ENCODE measurements at regions not wholly inside any gene's neighbourhood (a gene's known extent, or its start where the extent isn't known, plus 50 kb on each side); places are given as distances from the start of the nearest gene placed in this dataset.
"Not testable (repeated sequence)": the region's sequence is repeated elsewhere in the genome, so short reads cannot be mapped to it uniquely, and the experiment has no call there.

DNA sequence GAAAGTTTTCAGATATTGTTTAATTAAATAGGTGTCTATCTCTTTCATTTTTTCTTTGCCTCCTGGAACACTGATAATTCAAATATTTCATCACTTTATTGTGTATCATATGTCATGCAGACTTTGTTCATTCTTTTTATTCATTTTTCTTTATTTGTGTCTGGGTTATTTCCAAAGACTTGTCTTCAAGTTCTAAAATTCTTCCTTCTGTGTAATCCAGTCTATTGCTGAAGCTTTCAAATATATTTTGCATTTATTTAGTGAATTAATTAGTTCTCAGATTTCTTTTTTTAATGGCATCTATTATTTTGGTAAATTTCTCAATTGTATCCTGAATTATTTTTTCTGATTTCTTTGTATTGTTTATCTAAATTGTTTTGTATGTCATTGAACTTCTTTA lies 70.1 kb downstream of the ZNF330 start:
- no peak for DNase-seq (ENCODE audit: low read depth in 3 of 3)

DNA sequence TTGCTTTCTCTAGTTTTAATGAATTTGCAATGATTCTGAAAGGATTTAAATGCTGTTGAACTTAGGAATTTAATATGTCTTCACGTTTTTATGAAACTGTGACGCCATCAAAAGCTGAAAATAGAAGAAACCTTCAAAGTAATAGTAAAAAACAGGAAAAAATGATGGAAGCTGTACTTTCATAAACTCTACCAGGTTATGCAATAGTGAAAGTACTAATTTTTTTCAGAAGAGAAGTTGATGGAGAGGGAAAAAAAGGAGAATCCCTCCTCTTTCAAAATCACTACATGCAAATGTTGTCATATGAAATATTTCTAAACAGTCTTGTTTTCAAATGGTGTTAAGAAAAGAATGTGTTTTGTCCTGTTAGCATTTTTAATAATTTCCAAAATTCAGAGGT lies 73.6 kb downstream of the ZNF330 start:
- DNase-seq (ENCODE audit: low read depth in 3 of 3), result no peak

DNA sequence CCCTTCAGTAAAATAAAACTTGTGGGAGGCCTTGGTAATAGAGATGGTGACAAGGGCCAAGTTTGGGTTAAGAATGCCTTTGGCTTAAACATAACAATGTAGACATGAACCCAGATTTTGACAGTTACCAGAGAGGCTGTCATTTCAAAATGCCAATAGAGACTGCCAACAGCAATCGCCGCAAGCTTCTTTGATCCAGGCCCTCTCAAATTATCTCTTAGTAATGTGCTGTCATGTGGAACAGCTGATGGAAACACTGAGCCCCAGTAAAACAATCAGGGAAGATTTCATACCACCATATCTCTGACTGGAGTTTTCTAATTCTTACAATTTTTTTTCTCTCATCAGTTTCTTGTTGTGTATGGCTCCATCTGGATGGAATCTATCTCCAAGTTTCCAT lies 80.5 kb downstream of the ZNF330 start:
- no peak for DNase-seq (ENCODE audit: low read depth in 3 of 3)

DNA sequence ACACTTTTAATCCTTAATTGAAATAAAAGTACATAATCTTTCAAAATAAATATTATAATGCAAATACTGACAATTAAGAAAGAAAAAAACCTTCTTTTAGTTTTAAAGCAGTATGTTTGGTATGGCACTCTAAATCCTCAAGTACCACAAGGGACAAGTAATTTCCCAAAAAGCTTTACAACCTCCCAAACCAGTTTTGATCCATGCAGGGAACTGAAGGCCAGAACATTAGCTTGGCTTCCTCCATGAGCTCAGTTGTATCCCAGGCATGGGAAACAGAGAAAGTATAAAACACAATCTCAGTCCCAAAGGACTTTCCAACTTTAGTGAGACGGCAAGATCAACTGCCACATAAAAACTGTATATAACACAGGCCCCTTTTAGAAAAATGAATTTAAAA lies 82.2 kb downstream of the ZNF330 start:
- no peak for DNase-seq (ENCODE audit: low read depth in 3 of 3)

DNA sequence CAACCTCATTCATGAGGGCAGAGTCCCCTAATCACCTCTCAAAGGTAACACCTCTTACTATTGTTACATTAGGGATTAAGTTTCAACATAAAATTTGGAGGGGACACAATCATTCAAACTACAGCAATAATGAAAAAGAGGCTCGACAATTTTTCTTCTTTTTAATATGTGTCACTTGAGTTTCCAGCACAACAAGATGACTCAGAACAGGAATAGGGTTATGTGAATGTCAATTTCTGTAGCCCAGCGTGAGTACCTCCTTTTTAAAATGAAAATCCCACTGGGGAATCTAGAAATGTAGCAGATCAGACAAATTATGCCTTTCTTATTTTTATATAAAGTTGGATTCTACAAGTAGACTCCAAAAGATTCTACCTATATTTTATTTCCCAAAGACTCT lies 83.7 kb downstream of the ZNF330 start:
- DNase-seq (ENCODE audit: low read depth in 3 of 3), result no peak

DNA sequence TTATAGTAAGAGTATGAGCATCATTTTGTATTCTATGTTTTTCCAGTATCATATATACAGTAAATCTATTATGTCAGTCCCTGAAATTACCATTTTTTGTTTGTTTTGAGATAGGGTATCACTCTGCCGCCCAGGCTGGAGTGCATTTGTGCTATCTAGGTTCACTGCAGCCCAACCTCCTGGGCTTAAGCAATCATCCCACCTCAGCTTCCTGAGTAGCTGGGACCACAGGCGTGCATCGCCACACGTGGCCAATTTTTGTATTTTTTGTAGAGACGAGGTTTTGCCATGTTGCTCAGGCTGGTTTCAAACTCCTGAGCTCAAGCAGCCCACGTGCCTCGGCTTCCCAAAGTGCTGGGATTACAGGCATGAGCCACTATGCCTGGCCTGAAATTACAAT lies 85.6 kb downstream of the ZNF330 start:
- no peak for DNase-seq (ENCODE audit: low read depth in 3 of 3)

DNA sequence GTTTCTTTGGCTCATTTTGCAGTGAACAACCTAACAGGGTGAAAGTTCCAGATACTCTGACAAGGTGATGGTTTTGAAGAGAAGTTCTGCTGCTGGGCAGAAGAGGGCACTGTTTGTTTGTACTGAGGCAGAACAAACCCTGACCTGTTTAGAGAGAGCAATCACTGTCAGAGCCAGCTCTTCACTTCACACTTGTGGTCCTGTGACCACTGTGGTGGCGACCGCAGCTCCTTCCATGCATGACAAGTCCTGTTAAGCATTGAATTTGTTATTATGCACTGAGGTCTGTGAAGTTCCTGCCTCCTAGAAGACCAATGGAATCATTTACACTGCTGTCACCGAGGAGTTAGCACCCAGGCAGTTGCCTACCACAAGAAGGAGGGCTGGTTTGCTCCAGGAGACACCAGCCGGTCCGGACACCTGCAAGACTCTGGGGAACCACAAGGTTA lies 86.6 kb downstream of the ZNF330 start:
- peak in 2 of 3 experiments; percentile 5 to 8 for DNase-seq (ENCODE audit: low read depth in 3 of 3)

DNA sequence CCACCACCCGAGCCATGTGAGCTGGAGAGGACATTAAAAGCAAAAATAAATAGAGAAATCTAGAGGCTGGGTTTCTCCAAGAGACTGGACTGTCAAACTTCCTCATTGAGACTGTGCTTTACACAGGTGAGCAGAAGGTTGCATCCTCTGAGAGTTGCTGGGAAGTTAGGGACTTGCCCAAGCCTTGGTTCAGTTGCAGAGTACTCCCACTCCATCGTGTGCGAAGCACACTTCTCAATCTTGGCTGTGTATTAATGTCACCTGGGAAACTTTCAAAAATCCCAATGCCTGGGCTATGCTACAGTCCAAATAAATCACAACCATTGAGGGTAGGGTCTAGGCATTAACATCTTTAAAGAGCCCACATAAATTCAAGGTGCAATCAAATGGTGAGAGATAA lies 89.2 kb downstream of the ZNF330 start:
- DNase-seq (ENCODE audit: low read depth in 3 of 3), result no peak

DNA sequence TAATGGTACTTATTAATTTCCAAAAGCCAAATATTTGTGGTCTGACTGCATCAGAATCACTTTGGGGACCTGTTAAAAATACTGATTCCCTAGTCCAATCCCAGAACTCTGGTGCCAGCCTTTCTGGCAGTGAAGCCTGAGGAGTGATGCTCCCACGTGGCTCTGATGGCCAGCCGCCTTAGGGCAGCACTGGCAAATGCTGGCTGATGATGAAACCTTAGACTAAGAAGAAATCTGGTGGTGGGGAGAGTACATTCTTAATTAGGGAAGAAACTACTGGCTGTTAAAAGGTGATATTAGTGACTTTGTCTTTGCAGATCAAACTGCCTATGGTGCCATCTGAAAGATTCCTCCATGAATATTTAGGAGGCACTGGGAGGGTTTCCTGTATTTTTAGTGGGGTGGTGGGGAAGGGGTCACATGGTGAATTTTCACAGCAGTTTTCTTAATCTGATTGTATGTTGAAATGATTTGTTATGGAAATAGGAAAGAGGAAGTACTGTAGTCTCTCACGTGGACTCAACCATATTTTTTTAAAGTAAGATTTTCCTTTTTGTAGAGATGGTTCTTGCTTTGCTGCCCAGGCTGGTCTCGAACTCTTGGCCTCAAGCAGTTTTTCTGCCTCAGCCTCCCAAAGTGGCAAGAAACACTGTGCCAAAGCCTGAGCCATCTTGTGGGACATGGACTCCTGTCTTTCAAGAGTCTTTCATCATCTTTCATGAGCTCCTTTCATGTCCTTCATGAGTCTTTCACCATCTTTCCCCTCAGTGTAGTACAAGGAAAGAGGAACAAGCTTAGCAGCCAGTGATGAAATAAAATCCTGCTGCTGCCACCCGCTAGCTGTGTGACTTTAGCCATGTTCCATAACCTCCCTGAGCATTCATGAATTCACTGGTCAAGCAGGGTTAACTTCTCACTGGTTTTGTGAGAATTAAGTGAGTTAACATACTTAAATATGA lies 90.8 kb downstream of the ZNF330 start:
- DNase-seq (ENCODE audit: low read depth in 3 of 3), result no peak

DNA sequence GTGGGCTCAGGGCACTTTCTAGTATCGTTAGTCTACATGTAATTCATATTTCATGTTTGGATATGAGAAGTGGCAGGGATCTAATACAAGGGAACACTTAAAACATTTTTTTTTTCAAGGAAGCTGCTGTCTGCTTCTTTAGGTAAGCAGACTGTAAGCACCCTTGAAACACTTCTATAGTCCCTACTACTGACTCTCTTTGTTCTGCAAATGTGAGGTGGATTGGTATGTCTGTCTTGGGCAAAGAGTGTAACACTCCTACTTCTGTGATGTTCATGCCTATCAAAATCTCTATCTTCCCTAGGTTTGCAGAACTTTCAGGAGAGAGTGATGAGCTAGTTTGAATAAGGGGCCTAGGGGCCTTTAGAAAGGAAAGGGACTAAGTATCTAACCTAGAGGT lies 93.9 kb downstream of the ZNF330 start:
- no peak for DNase-seq (ENCODE audit: low read depth in 3 of 3)

DNA sequence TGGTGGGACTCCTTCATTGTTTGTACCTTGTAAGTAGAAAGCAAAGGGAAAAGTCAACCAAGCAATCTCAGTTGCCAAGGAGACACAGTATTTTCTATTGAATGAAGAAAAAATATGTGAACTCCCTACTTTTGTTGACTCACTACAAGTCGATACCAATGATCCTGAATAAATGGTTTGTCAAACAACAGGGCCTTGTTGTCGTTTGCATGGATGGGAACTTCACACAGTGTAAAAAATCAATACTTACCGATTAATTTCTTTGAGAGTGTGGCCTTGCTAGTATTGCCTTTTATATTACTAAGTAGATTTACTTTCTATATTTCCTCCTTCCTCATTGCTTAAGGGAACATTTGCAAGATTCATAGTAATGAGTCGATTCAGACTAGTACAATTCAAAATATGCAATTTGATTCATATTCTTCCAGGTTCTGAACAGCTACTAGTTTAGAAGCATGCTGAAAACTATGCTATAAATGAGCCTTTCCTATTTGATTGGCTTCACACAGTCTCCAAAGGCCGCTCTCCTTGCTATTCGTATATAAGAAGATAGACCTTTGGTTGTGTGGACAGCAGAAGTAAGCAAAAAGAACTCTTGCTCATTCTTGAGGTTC lies 108.0 kb downstream of the ZNF330 start:
- no peak for DNase-seq (ENCODE audit: low read depth in 3 of 3)

DNA sequence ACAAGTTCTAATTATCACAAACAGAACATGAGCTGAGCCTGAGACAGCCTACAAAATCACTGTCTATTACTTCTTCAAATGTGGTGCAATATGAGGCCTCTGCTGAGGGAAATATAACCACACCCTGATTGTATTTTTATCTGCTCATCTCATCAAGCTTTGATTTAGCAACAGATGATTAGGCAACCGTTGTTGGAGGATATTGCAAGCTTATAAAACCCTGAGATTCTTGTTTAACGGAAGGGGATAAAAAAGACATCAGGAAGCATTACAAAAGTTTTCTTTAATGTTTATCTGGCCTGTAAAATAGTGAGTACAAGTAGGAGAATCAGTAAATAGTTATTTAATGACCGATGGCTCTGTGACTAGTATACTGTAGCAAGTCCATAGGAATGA lies 108.5 kb downstream of the ZNF330 start:
- DNase-seq (ENCODE audit: low read depth in 3 of 3), result no peak

DNA sequence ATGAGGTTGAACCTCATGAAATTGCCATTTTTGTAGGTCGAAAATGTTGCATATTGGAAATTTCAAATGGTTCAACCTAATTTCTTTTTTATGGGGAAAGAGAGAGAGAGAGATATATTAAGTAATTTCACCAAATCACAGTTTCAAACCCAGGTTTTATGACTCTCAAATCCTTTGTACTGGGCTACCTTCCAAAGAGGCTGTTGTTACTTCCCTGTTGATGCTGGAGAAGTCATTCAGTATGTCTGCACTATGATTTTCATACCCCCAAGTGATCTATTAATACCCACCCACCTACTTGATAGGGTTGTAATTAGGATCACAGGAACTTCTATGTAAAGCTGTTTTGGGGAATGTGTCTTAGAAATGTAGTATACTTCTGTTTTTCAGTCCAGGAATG lies 109.9 kb downstream of the ZNF330 start:
- DNase-seq (ENCODE audit: low read depth in 3 of 3), result no peak

DNA sequence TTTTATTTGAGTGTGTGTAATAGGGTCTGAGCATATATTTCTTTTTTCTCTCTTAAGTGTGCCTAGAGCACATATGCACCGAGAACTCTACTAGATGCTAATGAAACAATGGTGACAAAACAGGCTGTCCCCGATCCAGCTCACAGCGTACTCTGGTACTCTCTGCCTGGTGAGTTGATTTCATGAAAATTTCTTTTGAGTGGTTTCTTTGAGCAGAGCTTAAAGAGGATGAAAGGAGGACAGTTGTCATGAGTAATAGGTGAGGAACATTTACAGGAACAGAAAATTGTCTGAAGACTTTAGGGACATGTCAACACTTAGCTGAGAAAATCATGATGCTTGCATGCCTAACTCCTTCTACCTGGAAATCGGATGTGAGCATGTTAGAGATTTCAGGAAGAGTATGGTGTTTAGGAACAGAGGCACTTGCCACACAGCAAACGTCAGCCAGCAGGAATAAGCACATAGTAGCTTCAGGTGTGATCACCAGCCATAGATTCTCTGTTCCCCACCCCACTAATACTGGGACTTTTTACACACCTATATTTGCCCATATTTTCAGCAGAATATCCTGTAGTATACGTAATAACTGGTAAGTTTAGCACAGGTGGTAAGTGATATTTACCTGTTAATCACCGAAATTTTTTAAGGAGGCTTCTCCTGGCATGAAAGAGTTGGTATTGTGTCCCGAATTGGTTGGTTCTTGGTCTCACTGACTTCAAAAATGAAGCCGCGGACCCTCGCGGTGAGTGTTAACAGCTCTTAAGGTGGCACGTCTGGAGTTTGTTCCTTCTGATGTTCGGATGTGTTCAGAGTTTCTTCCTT lies 111.1 kb downstream of the ZNF330 start:
- no peak for DNase-seq (ENCODE audit: low read depth in 3 of 3)

DNA sequence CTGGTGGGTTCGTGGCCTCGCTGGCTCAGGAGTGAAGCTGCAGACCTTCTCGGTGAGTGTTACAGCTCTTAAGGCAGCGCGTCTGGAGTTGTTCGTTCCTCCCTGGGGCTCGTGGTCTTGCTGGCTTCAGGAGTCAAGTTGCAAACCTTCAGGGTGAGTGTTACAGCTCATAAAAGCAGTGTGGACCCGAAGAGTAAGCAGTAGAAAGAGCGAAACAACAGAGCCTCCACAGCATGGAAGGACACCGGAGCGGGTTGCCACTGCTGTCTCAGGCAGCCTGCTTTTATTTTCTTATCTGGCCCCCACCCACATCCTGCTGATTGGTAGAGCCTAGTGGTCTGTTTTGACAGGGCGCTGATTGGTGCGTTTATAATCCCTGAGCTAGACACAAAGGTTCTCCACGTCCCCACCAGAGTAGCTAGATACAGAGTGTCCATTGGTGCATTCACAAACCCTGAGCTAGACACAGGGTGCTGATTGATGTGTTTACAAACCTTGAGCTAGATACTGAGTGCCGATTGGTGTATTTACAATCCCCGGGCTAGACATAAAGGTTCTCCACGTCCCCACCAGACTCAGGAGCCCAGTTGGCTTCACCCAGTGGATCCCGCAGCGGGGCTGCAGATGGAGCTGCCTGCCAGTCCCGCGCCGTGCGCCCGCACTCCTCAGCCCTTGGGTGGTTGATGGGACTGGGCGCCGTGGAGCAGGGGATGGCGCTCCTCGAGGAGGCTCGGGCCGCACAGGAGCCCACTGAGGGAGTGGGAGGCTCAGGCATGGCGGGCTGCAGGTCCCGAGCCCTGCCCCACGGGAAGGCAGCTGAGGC lies 111.9 kb downstream of the ZNF330 start:
- not testable (repeated sequence) for DNase-seq (ENCODE audit: low read depth in 3 of 3)

DNA sequence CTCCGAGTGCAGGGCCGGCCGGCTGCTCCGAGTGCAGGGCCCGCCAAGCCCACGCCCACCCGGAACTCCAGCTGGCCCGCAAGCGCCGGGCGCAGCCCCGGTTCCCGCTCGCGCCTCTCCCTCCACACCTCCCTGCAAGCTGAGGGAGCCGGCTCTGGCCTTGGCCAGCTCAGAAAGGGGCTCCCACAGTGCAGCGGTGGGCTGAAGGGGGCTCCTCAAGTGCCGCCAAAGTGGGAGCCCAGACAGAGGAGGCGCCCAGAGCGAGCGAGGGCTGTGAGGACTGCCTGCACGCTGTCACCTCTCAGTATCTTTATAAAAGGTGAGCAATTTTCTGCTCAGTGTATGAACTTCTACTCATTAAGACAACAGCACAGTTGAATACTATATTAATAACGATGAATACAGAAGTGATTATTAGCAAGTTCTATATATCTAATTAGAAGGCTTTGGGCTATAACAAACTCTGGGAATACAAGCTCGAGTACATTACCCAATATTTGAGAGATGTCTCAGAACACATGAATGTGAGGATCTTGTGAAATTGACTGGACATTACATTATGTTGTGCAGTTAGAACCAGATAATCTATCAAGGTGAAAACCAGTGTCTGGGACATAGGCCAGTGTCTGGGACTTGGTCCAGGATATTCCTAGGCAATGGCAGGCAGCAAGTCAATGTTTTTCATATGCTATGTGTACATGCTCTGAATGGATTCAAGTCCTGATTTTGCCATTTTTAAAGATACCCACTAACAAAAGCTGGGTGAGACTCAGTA lies 112.9 kb downstream of the ZNF330 start:
- not testable (repeated sequence) for DNase-seq (ENCODE audit: low read depth in 3 of 3)

DNA sequence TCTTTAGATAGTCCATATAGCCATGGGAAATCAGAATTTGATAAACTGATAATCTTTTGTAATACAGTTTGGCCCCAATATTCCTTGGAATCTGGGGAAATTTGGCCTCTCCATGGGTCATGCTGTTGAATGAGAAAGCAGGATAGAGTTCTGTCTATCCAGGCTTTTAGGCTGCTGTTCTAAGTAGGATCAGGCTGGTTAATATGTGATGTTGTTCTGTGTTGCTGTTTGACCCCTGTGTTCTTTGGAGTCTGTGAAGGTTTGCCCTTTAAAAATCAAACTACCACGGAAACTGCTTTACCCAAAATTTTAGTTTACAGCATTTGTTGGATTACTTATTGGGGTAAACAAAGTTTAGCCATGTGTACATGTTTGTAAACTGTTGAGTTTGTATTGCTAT lies 114.5 kb downstream of the ZNF330 start:
- DNase-seq (ENCODE audit: low read depth in 3 of 3), result no peak

DNA sequence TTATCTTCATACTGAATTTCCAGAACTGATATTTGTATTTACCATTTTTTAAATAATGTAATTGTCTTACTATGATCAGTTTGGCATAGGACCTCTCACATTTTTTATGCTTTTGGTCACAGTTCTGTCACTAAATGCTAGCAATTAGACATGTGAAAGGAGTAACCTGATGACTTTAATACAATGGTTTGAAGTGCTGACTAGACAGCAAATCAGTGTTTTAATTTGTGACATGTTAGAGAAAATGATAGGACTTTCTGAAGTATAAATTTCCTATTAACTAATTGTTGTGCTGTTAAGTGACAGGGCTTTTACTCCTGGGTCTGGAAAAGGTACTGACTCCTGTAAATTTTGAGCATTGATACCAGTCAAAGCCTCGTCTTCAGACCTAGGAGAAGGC lies 117.5 kb downstream of the ZNF330 start:
- no peak for DNase-seq (ENCODE audit: low read depth in 3 of 3)

DNA sequence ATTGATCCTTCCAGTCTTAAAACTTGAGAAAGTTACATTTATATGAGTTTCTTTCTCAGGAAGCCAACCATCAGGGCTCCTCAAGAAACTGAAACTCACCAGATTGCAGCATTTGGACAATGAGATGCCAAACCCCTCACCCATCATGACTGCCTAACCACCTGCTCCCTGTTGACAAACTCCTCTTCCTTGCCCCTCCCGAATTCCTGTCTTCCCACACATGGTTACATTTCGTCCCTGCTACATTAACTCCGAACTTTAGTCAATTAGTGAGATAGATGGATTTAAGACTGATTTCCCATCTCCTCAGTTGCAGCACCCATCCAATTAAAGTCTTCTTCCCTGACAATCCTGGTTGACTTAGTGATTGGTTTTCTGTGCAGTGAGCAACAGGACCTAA lies 118.7 kb downstream of the ZNF330 start:
- DNase-seq (ENCODE audit: low read depth in 3 of 3), result no peak

DNA sequence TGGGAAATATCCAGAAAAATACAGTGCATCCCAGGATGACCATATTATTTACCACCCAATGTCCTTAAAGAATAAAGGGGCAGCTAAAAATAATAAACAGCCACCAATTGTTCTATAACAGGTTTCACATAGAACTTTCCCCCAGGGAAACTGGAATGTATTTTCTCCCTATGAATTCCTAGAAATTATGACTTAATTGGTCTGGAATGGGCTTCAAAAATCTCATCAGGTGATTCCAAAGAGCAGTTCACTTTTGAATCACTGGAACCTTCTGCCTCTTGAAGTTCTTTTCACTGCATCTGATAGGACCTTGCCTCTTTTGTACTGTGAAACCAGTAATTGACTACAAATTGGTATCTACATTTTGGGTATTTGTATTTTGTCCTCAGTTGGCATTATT lies 119.3 kb downstream of the ZNF330 start:
- no peak for DNase-seq (ENCODE audit: low read depth in 3 of 3)

DNA sequence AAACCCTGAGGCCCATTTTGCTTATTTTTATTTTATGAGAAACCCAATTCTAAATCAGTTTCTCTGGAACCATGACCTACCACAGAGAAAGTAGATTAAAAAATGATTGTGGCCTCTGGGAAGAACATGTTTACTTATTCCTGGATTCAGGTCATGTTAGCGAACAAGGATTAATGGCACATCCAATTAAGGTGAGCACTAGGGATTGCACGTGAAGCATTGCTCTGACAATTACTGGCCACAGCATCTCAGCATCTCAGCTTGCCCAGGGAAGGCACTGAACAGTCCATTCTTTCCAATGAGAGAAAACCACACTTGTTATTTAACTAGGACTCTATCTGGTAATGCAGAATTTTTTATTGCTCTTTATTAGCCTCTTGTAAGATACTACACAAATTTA lies 119.8 kb downstream of the ZNF330 start:
- no peak for DNase-seq (ENCODE audit: low read depth in 3 of 3)

Measured in stimulated activated CD4-positive, alpha-beta T cell treated with anti-CD3 and anti-CD28 coated beads, TNF-alpha, amount 100 ng/mL, for 4 hours (primary cell).